Activated B cell treated with CpG ODN at 0.5 μM for 24 hours (primary cell): ENCODE measurements at regions not wholly inside any gene's neighbourhood (a gene's known extent, or its start where the extent isn't known, plus 50 kb on each side); places are given as distances from the start of the nearest gene placed in this dataset.

Source experiments
- ATAC-seq: fragments of 200-7000 bp; cut with Tn5 transposase; one replicate; pipeline ENCODE4 v1.10.0; 2021; ENCODE audit warnings: low read depth, mild to moderate bottlenecking, moderate library complexity
- CTCF ChIA-PET: fragments of 350-600 bp; sonication (Branson Sonifier 250); formaldehyde crosslinking; loops from one replicate; lab custom pipeline; 2021; ENCODE audit warnings: antibody characterized with exemption; lab: Charles Lee
- POLR2A ChIA-PET: fragments of 350-600 bp; sonication (Branson Sonifier 250); formaldehyde crosslinking; loops from one replicate; lab custom pipeline; 2021; ENCODE audit warnings: antibody characterized with exemption; lab: Charles Lee
- DNase-seq: peaks from one replicate; pipeline ENCODE4 v3.0.0; 2022
- H3K27ac Mint-ChIP-seq: one replicate; pipeline ENCODE4 v1.8.0; 2020; ENCODE audit warnings: mixed read lengths
- H3K27me3 Mint-ChIP-seq: one replicate; pipeline ENCODE4 v1.8.0; 2021; ENCODE audit warnings: mixed read lengths
- H3K36me3 Mint-ChIP-seq: one replicate; pipeline ENCODE4 v1.8.0; 2021; ENCODE audit warnings: low read depth, mixed read lengths
- H3K4me1 Mint-ChIP-seq: one replicate; pipeline ENCODE4 v1.8.0; 2021; ENCODE audit warnings: mixed read lengths
- H3K4me3 Mint-ChIP-seq: one replicate; pipeline ENCODE4 v1.8.0; 2020; ENCODE audit warnings: mild to moderate bottlenecking, mixed read lengths
- H3K9me3 Mint-ChIP-seq: one replicate; pipeline ENCODE4 v1.8.0; 2020; ENCODE audit warnings: mixed read lengths
- intact Hi-C: fragments of 100-400 bp; cut with micrococcal nuclease; formaldehyde crosslinking; loops from one replicate; pipeline ENCODE4 v1.15.1; 2024
- TF ChIP-seq, protein P1 (sequence below): fragments of 200-600 bp; IDR thresholded peaks from one replicate; pipeline ENCODE4 v1.8.0; 2022; ENCODE audit warnings: antibody characterized with exemption, mild to moderate bottlenecking

DNA sequence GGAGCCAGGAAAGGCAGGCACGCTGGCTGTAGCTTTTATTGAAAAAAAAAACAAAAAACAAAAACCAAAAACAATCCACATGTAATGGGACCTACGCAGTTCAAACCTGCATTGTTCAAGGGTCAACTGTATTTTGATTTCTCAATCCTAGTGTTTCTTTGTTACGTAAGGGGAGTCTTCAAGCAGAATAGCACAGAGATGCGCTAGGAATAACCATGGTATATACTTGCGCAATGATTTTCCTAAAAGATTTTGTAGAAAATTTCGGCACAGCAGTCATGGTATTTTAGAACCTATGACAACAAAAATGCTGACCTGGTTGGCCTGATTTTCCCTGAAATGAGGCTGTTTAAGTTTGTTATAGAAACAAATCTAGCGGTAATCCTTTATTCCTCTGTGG, 1110.5 kb upstream of the WWC1 start:
- CTCF ChIA-PET = no interaction called here
- Mint-ChIP-seq H3K4me3 (no peak overlapping the region), H3K27ac (no peak overlapping the region), H3K36me3 (no peaks in the 10 kb centered on the region), H3K4me1 (no peaks in the 10 kb centered on the region), H3K27me3 (no peaks in the 10 kb centered on the region), H3K9me3 (peaks cover 3% of the 10 kb centered on the region)
- intact Hi-C loops = no loop called here
- ATAC-seq (no peak), DNase-seq (no peak)
- POLR2A ChIA-PET = no interaction called here
- TF ChIP-seq, protein P1, sequence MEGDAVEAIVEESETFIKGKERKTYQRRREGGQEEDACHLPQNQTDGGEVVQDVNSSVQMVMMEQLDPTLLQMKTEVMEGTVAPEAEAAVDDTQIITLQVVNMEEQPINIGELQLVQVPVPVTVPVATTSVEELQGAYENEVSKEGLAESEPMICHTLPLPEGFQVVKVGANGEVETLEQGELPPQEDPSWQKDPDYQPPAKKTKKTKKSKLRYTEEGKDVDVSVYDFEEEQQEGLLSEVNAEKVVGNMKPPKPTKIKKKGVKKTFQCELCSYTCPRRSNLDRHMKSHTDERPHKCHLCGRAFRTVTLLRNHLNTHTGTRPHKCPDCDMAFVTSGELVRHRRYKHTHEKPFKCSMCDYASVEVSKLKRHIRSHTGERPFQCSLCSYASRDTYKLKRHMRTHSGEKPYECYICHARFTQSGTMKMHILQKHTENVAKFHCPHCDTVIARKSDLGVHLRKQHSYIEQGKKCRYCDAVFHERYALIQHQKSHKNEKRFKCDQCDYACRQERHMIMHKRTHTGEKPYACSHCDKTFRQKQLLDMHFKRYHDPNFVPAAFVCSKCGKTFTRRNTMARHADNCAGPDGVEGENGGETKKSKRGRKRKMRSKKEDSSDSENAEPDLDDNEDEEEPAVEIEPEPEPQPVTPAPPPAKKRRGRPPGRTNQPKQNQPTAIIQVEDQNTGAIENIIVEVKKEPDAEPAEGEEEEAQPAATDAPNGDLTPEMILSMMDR = no peak

GRCh38 chr5:167205881-167206280, 1085.6 kb upstream of the WWC1 start:
- ChIA-PET POLR2A (no interaction called here), CTCF (no interaction called here)
- ATAC-seq = no peak
- intact Hi-C loops = no loop called here
- DNase-seq = no peak
- TF ChIP-seq, protein P1 = no peak
- no peak overlapping the region for H3K27ac Mint-ChIP-seq
- no peaks in the 10 kb centered on the region for H3K27me3 Mint-ChIP-seq
- H3K36me3 Mint-ChIP-seq = no peaks in the 10 kb centered on the region
- H3K9me3 Mint-ChIP-seq = no peaks in the 10 kb centered on the region
- H3K4me1 Mint-ChIP-seq = no peaks in the 10 kb centered on the region
- no peak overlapping the region for H3K4me3 Mint-ChIP-seq

DNA sequence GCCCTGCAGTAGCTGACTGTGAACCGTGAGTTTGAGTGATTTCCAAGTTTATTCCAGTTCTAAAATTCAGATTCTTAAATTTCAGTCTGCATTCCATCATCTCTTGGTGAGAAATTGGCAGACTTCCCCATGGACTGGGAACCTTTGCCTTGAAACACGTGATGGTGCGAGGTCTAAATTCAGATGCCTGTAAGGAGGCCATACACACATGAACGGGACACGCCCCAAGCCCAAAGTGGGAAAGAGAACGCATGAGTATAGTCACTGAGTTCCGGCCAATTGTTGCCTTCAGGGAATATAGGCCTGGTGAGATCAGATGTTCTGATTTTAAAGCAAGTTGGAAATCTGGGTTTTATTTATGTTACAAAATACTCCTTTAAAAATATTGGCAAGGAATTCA, 1084.4 kb upstream of the WWC1 start:
- TF ChIP-seq, protein P1 = no peak
- no peak overlapping the region for H3K4me3 Mint-ChIP-seq
- H3K4me1 Mint-ChIP-seq = no peaks in the 10 kb centered on the region
- H3K27me3 Mint-ChIP-seq = no peaks in the 10 kb centered on the region
- POLR2A ChIA-PET = no interaction called here
- no peak overlapping the region for H3K27ac Mint-ChIP-seq
- ATAC-seq (no peak), DNase-seq (no peak)
- H3K9me3 Mint-ChIP-seq = no peaks in the 10 kb centered on the region
- H3K36me3 Mint-ChIP-seq = no peaks in the 10 kb centered on the region
- CTCF ChIA-PET = no interaction called here
- intact Hi-C loops = no loop called here

DNA sequence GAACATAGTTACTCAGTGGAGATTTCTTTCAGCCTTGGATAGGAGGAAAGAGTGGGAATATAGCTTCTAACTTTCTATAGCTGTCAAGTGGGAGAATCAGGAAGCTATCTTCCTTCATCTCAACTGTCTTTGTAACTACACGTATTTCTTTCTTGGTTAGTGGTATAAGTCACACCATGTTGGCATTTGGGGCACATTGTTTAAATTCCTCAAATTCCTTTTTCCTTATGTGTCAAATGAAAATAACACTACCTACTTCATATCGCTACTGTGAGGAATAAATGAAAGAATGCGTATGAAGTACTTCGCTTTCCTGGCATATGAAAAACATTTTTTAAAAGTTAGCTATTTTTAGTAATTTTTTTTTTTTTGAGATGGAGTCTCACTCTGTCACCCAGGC, 1082.5 kb upstream of the WWC1 start:
- Mint-ChIP-seq H3K4me3 (no peak overlapping the region), H3K4me1 (no peaks in the 10 kb centered on the region), H3K27me3 (no peaks in the 10 kb centered on the region), H3K9me3 (peaks cover 3% of the 10 kb centered on the region), H3K27ac (no peak overlapping the region), H3K36me3 (no peaks in the 10 kb centered on the region)
- TF ChIP-seq, protein P1 = no peak
- ATAC-seq (no peak), DNase-seq (no peak)
- CTCF ChIA-PET = no interaction called here
- intact Hi-C loops = no loop called here
- POLR2A ChIA-PET = no interaction called here

DNA sequence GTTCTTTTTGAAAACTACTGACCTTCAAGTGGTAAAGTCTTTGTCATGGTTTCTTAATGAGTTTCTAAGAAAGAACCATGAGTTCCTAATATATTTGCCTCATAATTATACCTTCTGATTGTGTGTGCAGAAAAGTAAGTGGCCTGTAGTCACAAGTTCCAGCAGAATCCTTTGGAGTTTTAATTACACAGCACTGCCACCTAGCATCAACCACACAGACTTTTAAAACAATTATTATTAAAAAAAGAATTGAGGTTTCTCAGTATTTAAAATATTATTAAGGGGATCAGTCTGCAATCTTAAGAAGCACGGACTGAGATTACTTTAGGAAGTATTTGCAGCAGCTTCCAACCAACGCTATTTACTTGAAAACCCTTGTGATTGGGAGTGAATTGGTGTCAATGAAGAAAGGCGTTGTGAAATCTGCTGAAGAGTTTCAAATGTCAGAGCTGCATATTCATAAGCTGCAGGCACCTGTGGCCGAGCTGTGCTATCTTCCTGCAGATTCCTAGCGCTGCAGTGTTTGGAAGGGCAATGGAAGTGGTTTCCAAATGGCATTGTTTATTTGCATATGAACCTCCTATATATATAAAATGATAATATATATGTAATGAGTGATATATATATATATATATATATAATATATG, 1074.2 kb upstream of the WWC1 start:
- TF ChIP-seq, protein P1 = no peak
- ChIA-PET POLR2A (no interaction called here), CTCF (no interaction called here)
- Mint-ChIP-seq H3K27me3 (no peaks in the 10 kb centered on the region), H3K9me3 (peaks cover 7% of the 10 kb centered on the region), H3K36me3 (no peaks in the 10 kb centered on the region), H3K27ac (no peak overlapping the region), H3K4me3 (no peak overlapping the region), H3K4me1 (no peaks in the 10 kb centered on the region)
- intact Hi-C loops = no loop called here
- ATAC-seq (no peak), DNase-seq (no peak)
